ENCODE measurements at regions not wholly inside any gene's neighbourhood (a gene's known extent, or its start where the extent isn't known, plus 50 kb on each side); places are given as distances from the start of the nearest gene placed in this dataset.

DNA sequence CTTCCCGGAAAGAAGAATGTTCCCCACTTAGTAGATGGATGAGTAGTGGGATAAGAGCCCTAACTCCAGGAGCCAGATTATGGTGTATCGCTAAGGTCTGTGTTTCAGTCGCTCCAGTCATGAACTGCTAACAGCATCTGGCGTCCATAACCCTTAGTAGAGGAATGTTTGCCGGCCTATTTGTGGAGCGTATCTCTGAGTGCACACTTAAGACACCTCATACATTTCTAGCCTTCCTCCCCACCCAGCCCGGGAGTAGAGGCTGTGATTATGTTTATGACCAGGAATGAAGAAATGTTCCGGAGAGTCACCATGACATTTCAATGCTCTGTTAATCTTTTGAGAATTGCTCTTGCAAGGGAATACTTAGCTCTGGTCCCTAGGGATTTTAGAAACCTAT, 251.1 kb upstream of the SOX4 start:
- no peak for TF ChIP-seq CTCF (IDR thresholded peaks at IDR 0.05)
- no peak for TF ChIP-seq POLR2A (IDR thresholded peaks at IDR 0.05)
